ENCODE measurements at regions not wholly inside any gene's neighbourhood (a gene's known extent, or its start where the extent isn't known, plus 50 kb on each side); places are given as distances from the start of the nearest gene placed in this dataset.

DNA sequence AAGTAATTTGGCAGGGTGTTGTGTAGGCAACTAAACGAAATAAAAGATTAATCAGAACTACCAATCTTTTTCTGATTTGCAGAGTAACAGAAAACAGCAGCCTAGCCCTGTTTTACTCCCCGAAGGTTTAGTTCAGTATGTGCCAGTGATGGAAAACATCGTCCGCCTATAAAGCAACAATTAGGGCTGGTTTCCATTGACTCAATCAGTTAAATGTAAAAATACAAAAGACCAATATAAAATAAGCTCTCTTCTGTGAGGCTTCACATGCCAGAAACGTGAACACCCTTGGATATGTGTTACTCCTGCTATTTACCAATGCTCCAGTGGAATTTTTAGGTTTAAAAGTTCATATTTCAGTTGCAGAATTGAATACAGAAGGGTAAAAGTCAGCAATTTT lies 210.5 kb upstream of the RSPO3 start:
- no peak for DNase-seq
- Histone ChIP-seq H3K27me3 (no peaks in the 10 kb centered on the region), H3K27ac (no peak overlapping the region), H3K4me1 (replicated peaks in 1 of 2) (no peaks in the 10 kb centered on the region), H3K36me3 (replicated peaks in 1 of 2) (no peaks in the 10 kb centered on the region), H3K4me3 (no peak overlapping the region), H3K9me3 (replicated peaks in 1 of 3) (no peaks in the 10 kb centered on the region)
- TF ChIP-seq CTCF (IDR thresholded peaks at IDR 0.05) (no peak), POLR2A (IDR thresholded peaks at IDR 0.05) (no peak)
- 52 to 56% (median 52%) methylated on average over 5 of the region's 5 CpGs for WGBS, 4 donors
- intact Hi-C loops (cut with DNase I) = no loop called here

GRCh38 chr6:126909493-126909892 lies 209.0 kb upstream of the RSPO3 start:
- no peaks in the 10 kb centered on the region for H3K4me1 ChIP-seq (replicated peaks in 1 of 2)
- no peak overlapping the region for H3K4me3 ChIP-seq
- no peak for TF ChIP-seq POLR2A (IDR thresholded peaks at IDR 0.05)
- TF ChIP-seq CTCF (IDR thresholded peaks at IDR 0.05) = no peak
- H3K27ac ChIP-seq = no peak overlapping the region
- intact Hi-C loops (cut with DNase I) = no loop called here
- H3K9me3 ChIP-seq (replicated peaks in 1 of 3) = no peaks in the 10 kb centered on the region
- WGBS, 4 donors = 44 to 54% (median 47%) methylated on average over 3 of the region's 3 CpGs
- H3K36me3 ChIP-seq (replicated peaks in 1 of 2) = no peaks in the 10 kb centered on the region
- no peak for DNase-seq
- no peaks in the 10 kb centered on the region for H3K27me3 ChIP-seq

- Histone ChIP-seq H3K9me3 (replicated peaks in 1 of 3) (no peaks in the 10 kb centered on the region), H3K36me3 (replicated peaks in 1 of 2) (no peaks in the 10 kb centered on the region), H3K27me3 (no peaks in the 10 kb centered on the region), H3K4me3 (no peak overlapping the region), H3K4me1 (replicated peaks in 1 of 2) (no peaks in the 10 kb centered on the region), H3K27ac (no peak overlapping the region)
- no peak for DNase-seq
- 27 to 41% (median 36%) methylated on average over 1 of the region's 1 CpG for WGBS, 4 donors
- TF ChIP-seq CTCF (IDR thresholded peaks at IDR 0.05) (no peak), POLR2A (IDR thresholded peaks at IDR 0.05) (no peak)
- intact Hi-C loops (cut with DNase I) = no loop called here
These were observed 204.8 kb upstream of the RSPO3 start for GRCh38 chr6:126913651-126914050.

DNA sequence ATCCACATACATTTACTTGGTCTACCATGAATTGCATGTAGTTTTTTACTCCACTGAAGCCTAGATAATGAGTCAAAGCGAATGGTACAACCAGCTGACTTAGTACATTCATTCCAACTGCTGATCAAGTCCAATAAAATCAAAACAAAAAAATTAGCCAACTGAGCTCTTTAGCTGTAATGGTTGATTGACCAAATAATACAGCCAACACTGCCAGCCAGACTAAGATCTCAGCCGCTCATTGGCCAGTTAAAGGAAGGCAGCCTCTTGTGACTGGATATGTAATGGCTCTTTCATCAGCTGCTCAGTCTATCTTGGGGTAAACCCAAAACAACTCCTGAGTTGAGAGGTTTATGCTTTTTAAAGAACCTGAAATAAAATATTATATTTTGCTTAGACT lies 204.3 kb upstream of the RSPO3 start:
- no peak for DNase-seq
- Histone ChIP-seq H3K27ac (no peak overlapping the region), H3K4me3 (no peak overlapping the region), H3K27me3 (no peaks in the 10 kb centered on the region), H3K4me1 (replicated peaks in 1 of 2) (no peaks in the 10 kb centered on the region), H3K9me3 (replicated peaks in 1 of 3) (no peaks in the 10 kb centered on the region), H3K36me3 (replicated peaks in 1 of 2) (no peaks in the 10 kb centered on the region)
- WGBS, 4 donors = 74 to 80% (median 79%) methylated on average over 2 of the region's 2 CpGs
- no peak for TF ChIP-seq CTCF (IDR thresholded peaks at IDR 0.05)
- no peak for TF ChIP-seq POLR2A (IDR thresholded peaks at IDR 0.05)
- intact Hi-C loops (cut with DNase I) = no loop called here
